HG03135 (cell line): ENCODE measurements at regions not wholly inside any gene's neighbourhood (a gene's known extent, or its start where the extent isn't known, plus 50 kb on each side); places are given as distances from the start of the nearest gene placed in this dataset.

Experiments used
- ATAC-seq: cut with Tn5 transposase; IDR thresholded peaks from one replicate; pipeline ENCODE4 v1.9.1; 2021; ENCODE audit warnings: mild to moderate bottlenecking, moderate library complexity; ENCODE audit not compliant: unreplicated experiment

- no peak for ATAC-seq
Measured at GRCh38 chr20:11328839-11329238, 588.9 kb upstream of the BTBD3 start.

DNA sequence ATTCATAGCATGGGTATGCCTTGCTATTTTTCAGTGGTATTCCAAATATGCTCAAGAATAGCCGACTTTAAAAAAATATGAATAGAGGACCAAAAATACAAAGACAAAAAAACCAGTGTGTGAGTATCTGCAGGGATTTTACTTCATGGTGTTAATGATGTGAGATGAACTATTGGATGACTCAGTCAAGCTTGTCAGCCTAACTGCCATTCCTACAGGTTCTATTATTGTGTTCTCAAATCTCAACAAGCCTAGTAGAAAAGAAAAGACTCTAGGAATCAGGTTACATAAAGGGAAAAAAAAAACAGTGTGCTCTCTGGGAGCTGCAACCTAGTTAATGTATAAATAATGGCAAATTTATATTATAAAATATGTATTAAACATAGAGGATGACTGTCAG lies 588.4 kb upstream of the BTBD3 start:
- ATAC-seq = no peak

GRCh38 chr20:11331096-11331495 lies 586.6 kb upstream of the BTBD3 start:
- ATAC-seq = no peak

DNA sequence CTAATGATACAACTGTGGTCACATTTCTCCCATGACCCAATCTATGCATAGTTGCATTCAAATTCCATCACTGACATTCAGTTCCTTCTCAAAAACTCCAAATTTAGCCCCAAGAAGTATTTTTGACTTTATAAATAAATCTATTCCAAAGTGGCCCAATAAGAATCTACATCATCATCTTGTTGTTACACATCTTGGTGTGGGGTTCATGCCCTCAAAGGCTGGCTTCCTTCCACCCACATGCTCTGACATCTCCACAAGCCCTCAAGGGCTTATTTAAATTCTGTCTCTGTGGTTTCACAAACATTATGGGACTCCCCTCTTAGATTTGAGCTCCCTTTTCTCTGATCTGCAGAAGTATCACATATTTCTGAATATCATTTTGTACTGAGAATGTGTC lies 585.3 kb upstream of the BTBD3 start:
- no peak for ATAC-seq

- ATAC-seq = no peak
Measured at GRCh38 chr20:11333634-11334033, 584.1 kb upstream of the BTBD3 start.

DNA sequence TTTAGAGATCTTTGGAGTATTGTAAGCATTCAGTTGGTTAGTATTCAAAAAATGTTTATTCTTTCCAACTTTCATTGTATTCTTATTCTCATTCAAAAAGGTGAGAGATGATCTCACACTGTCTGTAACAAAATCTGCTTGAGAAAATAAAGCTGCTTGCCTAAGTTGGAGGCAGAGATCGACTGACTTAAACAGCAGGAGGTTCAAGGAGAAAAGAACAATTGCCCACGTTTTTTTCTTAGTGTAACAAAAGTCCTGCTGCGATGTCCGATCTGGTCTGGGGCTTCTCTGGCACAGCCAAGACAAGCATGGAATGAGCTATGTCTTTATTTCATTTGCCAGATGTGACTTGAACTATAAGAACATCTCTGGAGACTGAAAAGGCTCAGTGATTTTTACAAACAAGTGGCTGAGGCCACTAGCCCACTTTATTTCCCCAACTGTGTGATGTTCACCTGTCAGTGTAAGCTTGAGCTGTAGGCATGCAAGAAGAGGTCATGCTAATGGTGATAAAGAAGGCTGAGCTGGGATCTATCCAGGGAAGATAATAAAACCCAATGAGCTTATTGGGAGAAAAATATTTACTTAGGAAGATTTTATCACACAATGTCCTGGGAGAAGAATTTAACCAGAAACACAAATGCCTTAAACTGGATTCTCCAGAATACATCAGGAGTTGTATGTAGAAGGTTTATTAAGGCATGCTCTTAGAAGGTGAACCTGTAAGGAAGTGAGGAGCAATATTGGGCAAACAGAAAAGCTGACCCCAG lies 580.1 kb upstream of the BTBD3 start:
- ATAC-seq = no peak

DNA sequence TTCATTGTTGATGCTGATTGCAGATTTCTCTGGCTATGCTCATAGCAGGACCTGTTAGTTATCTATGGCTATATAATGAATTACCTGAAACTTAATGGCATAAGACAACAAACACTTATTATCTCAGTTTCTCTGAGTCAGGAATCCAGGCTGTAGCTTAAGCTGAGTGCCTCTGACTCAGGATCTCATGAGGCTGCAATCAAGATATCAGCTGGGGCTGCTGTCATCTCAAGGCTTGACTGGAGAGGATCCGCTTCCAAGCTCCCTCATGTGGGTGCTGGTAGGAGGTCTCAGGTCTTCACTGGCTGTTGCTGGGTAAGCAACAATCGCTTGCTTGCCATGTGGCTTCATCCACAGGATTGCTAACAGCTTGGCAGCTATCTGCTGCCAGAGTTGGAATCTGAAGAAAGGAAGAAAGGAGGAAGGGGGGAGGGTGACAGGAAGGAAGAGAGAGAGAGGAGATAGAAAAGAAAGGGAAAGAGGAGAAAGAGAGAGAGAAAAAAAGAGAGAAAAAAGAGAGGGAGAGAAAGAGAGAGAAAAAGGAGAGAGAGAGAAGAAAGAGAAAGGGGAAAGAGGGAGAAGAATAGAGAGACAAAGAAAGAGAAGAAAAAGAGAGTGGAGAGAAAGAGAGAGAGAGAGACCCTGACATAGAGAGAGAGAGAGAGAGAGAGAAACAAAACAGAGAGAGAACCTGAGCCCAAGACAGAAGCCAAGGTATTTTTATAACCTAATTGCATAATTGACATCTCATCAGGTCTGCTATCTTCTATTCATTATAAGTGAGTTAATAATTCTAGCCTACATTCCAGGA lies 579.0 kb upstream of the BTBD3 start:
- ATAC-seq = no peak

DNA sequence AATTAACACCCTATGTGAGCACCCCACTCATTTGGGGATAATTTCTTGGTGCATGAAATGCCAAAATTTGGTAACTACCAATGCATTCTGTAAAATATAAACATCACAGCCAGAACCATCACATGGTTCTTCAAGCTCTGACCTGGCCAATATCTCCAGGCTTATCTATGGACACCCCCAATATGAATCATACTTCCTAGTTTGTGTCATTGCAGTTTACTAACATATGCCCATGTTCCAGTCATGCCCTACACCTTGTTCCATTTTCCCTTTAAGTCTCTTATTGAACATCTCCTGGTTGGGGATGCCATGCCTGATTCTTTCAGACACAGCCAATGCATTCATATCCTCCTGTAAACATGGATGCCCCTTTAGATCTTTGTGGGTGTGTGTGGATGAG lies 572.8 kb upstream of the BTBD3 start:
- ATAC-seq = no peak

DNA sequence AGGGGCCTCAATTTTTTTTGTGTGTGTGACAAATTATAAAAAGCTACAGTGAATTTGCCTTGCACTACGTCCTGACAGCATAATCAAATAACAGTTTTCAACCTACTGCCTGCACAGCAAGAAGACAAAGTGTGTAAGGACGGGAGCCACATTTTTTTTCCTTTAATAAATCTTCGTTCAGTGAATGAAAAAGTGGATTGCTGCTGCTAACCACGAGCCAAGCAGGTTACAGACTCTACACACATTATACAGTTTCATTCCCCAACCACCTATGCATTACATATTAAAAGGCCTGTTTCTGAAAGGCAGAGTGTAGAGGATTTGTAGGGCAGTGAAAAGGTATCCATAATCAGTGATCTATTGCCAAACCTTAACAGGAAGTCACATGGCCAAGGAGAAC lies 570.0 kb upstream of the BTBD3 start:
- ATAC-seq = no peak

GRCh38 chr20:11350126-11351005 lies 567.3 kb upstream of the BTBD3 start:
- no peak for ATAC-seq

- ATAC-seq = no peak
Measured at GRCh38 chr20:11352041-11352440, 565.7 kb upstream of the BTBD3 start.

DNA sequence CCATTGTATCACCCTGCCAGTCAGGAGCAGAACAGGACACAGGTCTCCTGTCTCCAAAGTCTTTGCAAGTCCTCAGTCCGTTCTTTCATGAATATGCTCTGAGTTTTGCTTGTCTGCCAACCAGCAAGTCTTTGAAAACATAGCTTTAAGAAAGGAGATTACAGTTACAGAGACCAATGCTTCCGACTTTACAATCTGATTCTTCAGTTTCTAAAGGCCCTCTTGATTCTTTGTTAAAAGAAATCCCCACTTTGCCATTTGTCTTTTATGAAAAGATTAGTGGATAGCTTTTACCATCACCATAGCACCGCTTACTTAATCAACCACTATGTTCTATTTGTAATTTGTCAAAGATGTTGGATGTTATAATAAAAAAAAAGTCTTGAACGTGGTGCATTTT lies 562.8 kb upstream of the BTBD3 start:
- ATAC-seq = no peak

- ATAC-seq = no peak
Measured at GRCh38 chr20:11355345-11355744, 562.3 kb upstream of the BTBD3 start.

DNA sequence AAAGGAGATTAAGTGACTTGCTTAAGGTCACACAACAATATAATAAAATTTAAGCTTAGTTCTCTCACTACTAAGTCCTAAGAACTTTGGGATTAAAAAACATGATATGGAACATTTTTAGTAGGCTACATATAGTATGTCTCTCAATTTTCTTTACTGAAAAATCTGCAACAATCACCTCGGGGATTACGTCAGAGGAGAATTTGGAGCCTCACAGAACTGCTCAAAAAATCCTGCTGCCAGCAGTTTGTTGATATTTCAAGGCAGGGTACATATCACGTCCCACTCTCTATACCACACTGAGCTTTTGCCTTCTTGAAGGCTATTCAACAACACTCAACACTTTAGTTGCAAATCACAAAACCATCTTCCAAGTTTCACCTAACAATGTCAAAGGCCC lies 561.6 kb upstream of the BTBD3 start:
- no peak for ATAC-seq

GRCh38 chr20:11362450-11362849 lies 555.2 kb upstream of the BTBD3 start:
- no peak for ATAC-seq

DNA sequence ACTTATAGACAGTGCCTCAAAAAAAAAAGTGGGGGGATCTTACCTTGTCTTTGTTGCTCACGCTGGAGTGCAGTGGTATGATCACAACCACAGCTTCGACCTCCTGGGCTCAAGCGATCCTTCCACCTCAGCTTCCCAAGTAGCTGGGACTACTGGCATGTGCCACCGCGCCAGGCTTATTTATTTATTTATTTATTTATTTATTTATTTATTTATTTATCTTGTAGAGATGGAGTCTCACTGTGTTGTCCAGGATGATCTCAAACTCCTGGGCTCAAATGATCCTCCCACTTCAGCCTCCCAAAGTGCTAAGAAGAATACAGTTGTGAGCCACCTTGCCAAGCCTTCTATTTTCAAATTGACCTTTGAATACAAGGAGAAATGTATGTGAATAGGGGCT lies 553.0 kb upstream of the BTBD3 start:
- no peak for ATAC-seq

DNA sequence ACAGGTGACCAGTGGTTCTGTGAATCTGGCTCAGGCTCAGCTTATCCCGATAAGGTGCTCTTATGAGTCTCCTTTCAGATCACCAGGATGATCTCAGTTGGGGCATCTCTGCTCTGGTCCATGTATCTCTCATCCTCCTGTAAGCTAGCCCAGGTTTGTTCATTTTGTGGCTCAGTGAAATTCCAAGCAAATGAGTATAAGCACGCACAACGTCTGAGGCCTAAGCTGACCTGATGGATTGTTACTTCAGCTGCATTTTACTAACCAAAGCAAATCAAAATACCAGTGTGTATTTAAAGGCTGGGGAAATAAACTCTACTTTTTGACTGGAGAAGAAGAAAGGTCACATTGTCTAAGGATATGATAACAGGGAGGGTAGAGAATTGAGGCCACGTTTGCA lies 551.0 kb upstream of the BTBD3 start:
- ATAC-seq = no peak

DNA sequence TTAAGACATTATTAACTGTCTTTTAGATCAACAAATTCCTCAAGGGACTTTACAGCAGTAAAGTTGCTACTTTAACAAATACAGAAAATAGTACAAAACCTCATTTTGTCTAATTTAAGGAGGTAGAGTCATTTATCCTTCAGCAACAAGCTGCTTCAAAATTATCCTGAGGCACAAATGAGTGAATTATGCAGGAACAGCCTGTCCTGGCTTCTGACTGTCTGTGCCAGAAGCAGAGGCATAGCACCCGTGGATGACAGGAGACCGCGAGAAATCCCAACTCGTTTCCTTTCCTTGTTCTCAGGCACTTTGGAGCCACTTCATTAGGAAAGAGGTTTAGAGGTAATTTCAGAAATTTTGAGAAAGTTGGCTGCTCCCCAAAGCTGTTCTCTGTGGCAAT lies 549.2 kb upstream of the BTBD3 start:
- ATAC-seq = no peak

- ATAC-seq = no peak
Measured at GRCh38 chr20:11368965-11369711, 548.6 kb upstream of the BTBD3 start.

- no peak for ATAC-seq
Measured at GRCh38 chr20:11371831-11372230, 545.9 kb upstream of the BTBD3 start.
